ENCODE measurements at regions not wholly inside any gene's neighbourhood (a gene's known extent, or its start where the extent isn't known, plus 50 kb on each side); places are given as distances from the start of the nearest gene placed in this dataset.
A peak's percentile ranks its signal among the peaks of the same experiment; 100 is the strongest.

DNA sequence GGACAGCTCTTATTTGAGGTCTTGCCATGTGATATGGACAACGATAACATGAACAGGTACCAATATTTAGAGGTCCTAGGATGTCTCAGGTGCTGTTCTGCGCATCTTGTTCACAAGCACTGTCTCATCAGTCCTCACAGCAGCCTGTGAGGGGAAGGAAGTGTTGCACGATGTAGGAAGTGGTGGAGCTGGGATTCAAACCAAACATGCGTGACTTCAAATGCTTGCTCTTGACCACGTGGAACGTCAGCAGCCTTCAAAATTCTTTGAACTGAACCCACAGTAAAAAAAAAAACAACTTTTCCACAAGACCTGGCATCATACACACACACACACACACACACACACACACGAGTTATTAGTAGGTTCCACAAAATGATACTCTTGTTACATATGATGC, 153.4 kb upstream of the SMAD3 start:
- Histone ChIP-seq H2BK15ac (ENCODE audit: low read depth, poor library complexity, severe bottlenecking) (no peak overlapping the region), H2BK12ac (ENCODE audit: low read length in 2 of 2) (no peak overlapping the region), H3K23ac (ENCODE audit: low read length in 2 of 2) (no peak overlapping the region), H3K27ac (ENCODE audit: low read length, poor library complexity, severe bottlenecking) (no peak overlapping the region), H3K4me3 (ENCODE audit: insufficient read depth in 1 of 2, low read depth in 1 of 2, low read length in 2 of 2) (no peak overlapping the region), H3K14ac (ENCODE audit: low read length in 2 of 2) (no peak overlapping the region), H3K27me3 (ENCODE audit: control insufficient read depth in 1 of 2, insufficient read depth in 1 of 2, low read length in 2 of 2) (no peaks in the 10 kb centered on the region), H3K9ac (ENCODE audit: low read length) (no peak overlapping the region), H2AFZ (ENCODE audit: low read depth, low read length) (no peak overlapping the region), H4K8ac (ENCODE audit: low read length) (no peak overlapping the region), H3K18ac (ENCODE audit: low read depth in 1 of 2, low read length in 2 of 2) (no peak overlapping the region), H4K91ac (ENCODE audit: low read length) (no peak overlapping the region), H2BK5ac (ENCODE audit: low read depth, low read length, poor library complexity, severe bottlenecking) (no peak overlapping the region), H2BK120ac (ENCODE audit: low read depth, low read length) (no peak overlapping the region), H3K4me2 (ENCODE audit: low read length, poor library complexity, severe bottlenecking) (no peak overlapping the region), H2AK5ac (ENCODE audit: low read length, severe bottlenecking) (no peak overlapping the region), H3K79me1 (replicated peaks; ENCODE audit: low read length, poor library complexity, severe bottlenecking) (no peaks in the 10 kb centered on the region), H3K9me3 (ENCODE audit: control insufficient read depth, low read length) (peaks cover 16% of the 10 kb centered on the region), H3K4me1 (ENCODE audit: control insufficient read depth, insufficient read depth, low read depth, low read length) (no peaks in the 10 kb centered on the region), H3K4ac (ENCODE audit: low read depth in 1 of 2, low read length in 2 of 2) (no peak overlapping the region), H3K36me3 (ENCODE audit: control insufficient read depth in 1 of 2, insufficient read depth in 2 of 2, low read depth in 1 of 2, low read length in 2 of 2) (peaks cover 0 to 15% of the 10 kb centered on the region in 2 experiments)
- DNase-seq, result no peak
- WGBS, result 85% methylated on average over 6 of the region's 7 CpGs

GRCh38 chr15:66912441-66912840, 153.0 kb upstream of the SMAD3 start:
- Histone ChIP-seq H3K14ac (ENCODE audit: low read length in 2 of 2) (no peak overlapping the region), H3K9ac (ENCODE audit: low read length) (no peak overlapping the region), H3K9me3 (ENCODE audit: control insufficient read depth, low read length) (peaks cover 21% of the 10 kb centered on the region), H2BK12ac (ENCODE audit: low read length in 2 of 2) (no peak overlapping the region), H2AFZ (ENCODE audit: low read depth, low read length) (no peak overlapping the region), H3K79me1 (replicated peaks; ENCODE audit: low read length, poor library complexity, severe bottlenecking) (no peaks in the 10 kb centered on the region), H3K23ac (ENCODE audit: low read length in 2 of 2) (no peak overlapping the region), H4K8ac (ENCODE audit: low read length) (no peak overlapping the region), H2BK15ac (ENCODE audit: low read depth, poor library complexity, severe bottlenecking) (no peak overlapping the region), H4K91ac (ENCODE audit: low read length) (no peak overlapping the region), H3K27me3 (ENCODE audit: control insufficient read depth in 1 of 2, insufficient read depth in 1 of 2, low read length in 2 of 2) (no peaks in the 10 kb centered on the region), H2BK5ac (ENCODE audit: low read depth, low read length, poor library complexity, severe bottlenecking) (no peak overlapping the region), H3K4me2 (ENCODE audit: low read length, poor library complexity, severe bottlenecking) (no peak overlapping the region), H3K27ac (ENCODE audit: low read length, poor library complexity, severe bottlenecking) (no peak overlapping the region), H3K4ac (ENCODE audit: low read depth in 1 of 2, low read length in 2 of 2) (no peak overlapping the region), H3K4me3 (ENCODE audit: insufficient read depth in 1 of 2, low read depth in 1 of 2, low read length in 2 of 2) (no peak overlapping the region), H3K36me3 (ENCODE audit: control insufficient read depth in 1 of 2, insufficient read depth in 2 of 2, low read depth in 1 of 2, low read length in 2 of 2) (peaks cover 0 to 15% of the 10 kb centered on the region in 2 experiments), H3K18ac (ENCODE audit: low read depth in 1 of 2, low read length in 2 of 2) (no peak overlapping the region), H2BK120ac (ENCODE audit: low read depth, low read length) (no peak overlapping the region), H3K4me1 (ENCODE audit: control insufficient read depth, insufficient read depth, low read depth, low read length) (no peaks in the 10 kb centered on the region), H2AK5ac (ENCODE audit: low read length, severe bottlenecking) (no peak overlapping the region)
- no peak for DNase-seq
- WGBS, result 97% methylated on average over 7 of the region's 7 CpGs

DNA sequence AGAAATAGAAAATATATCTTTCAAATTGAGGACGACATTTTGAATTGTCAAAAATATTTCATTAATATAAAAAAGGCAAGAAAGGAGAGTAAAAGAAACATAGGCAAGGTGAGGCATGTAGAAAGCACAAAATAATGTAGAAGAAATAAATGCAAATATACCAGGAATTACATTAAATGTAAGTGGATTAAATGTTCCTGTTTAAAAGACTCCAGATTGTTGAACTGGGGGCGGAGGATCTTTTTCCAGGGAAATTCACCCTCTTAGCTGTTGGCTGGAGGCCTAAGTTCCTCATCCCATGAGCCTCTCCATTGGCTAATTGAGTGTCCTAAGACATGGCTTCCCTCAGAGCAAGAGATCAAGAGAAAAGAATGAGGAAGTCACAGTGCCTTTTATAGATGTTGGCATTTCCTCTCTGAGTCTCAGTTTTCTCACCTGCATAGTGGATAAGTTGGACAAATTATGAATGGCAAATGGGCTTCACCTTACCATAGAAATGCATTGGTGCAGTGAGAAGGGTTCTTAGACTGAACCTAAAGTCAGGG, 147.4 kb upstream of the SMAD3 start:
- no peak overlapping the region for H3K9ac ChIP-seq (ENCODE audit: low read length)
- H2AK5ac ChIP-seq (ENCODE audit: low read length, severe bottlenecking), result no peak overlapping the region
- H2BK12ac ChIP-seq (ENCODE audit: low read length in 2 of 2), result no peak overlapping the region
- no peak overlapping the region for H2BK120ac ChIP-seq (ENCODE audit: low read depth, low read length)
- H4K91ac ChIP-seq (ENCODE audit: low read length), result no peak overlapping the region
- no peak overlapping the region for H2BK5ac ChIP-seq (ENCODE audit: low read depth, low read length, poor library complexity, severe bottlenecking)
- WGBS, result 100% methylated on average over 1 of the region's 2 CpGs
- H3K4me3 ChIP-seq (ENCODE audit: insufficient read depth in 1 of 2, low read depth in 1 of 2, low read length in 2 of 2), result peak overlapping the region in 1 of 2 experiments; percentile 7
- no peak overlapping the region for H2AFZ ChIP-seq (ENCODE audit: low read depth, low read length)
- no peak overlapping the region for H3K23ac ChIP-seq (ENCODE audit: low read length in 2 of 2)
- H2BK15ac ChIP-seq (ENCODE audit: low read depth, poor library complexity, severe bottlenecking), result no peak overlapping the region
- H3K18ac ChIP-seq (ENCODE audit: low read depth in 1 of 2, low read length in 2 of 2), result no peak overlapping the region
- no peaks in the 10 kb centered on the region for H3K27me3 ChIP-seq (ENCODE audit: control insufficient read depth in 1 of 2, insufficient read depth in 1 of 2, low read length in 2 of 2)
- H3K36me3 ChIP-seq (ENCODE audit: control insufficient read depth in 1 of 2, insufficient read depth in 2 of 2, low read depth in 1 of 2, low read length in 2 of 2), result peaks cover 0 to 22% of the 10 kb centered on the region in 2 experiments
- no peak overlapping the region for H3K4ac ChIP-seq (ENCODE audit: low read depth in 1 of 2, low read length in 2 of 2)
- no peak overlapping the region for H3K14ac ChIP-seq (ENCODE audit: low read length in 2 of 2)
- H3K79me1 ChIP-seq (replicated peaks; ENCODE audit: low read length, poor library complexity, severe bottlenecking), result no peaks in the 10 kb centered on the region
- H3K9me3 ChIP-seq (ENCODE audit: control insufficient read depth, low read length), result peaks cover 47% of the 10 kb centered on the region
- no peak overlapping the region for H3K27ac ChIP-seq (ENCODE audit: low read length, poor library complexity, severe bottlenecking)
- no peaks in the 10 kb centered on the region for H3K4me1 ChIP-seq (ENCODE audit: control insufficient read depth, insufficient read depth, low read depth, low read length)
- H3K4me2 ChIP-seq (ENCODE audit: low read length, poor library complexity, severe bottlenecking), result no peak overlapping the region
- no peak for DNase-seq
- H4K8ac ChIP-seq (ENCODE audit: low read length), result no peak overlapping the region

DNA sequence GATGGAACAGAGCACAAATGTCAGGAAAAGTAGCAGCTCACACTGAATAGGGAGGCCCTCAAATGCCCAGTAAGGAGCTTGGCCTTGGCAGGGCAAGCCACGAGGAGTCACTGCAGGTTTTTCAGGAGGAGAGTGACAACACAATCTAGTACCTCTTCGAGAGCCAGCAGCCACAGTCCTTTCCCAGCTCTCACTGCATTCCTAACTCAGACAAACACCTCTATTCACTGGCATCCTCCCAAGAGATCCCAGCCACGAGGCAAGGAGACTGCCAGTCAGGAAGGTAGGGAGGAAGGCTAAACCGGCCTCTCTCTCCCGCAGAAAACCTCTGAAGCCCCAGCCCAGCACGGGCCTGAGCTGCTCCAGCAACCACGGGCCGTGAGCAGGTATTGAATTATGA, 146.0 kb upstream of the SMAD3 start:
- H4K91ac ChIP-seq (ENCODE audit: low read length), result no peak overlapping the region
- no peak overlapping the region for H2AFZ ChIP-seq (ENCODE audit: low read depth, low read length)
- no peak overlapping the region for H3K4ac ChIP-seq (ENCODE audit: low read depth in 1 of 2, low read length in 2 of 2)
- no peak overlapping the region for H3K18ac ChIP-seq (ENCODE audit: low read depth in 1 of 2, low read length in 2 of 2)
- H3K36me3 ChIP-seq (ENCODE audit: control insufficient read depth in 1 of 2, insufficient read depth in 2 of 2, low read depth in 1 of 2, low read length in 2 of 2), result peaks cover 0 to 19% of the 10 kb centered on the region in 2 experiments
- no peaks in the 10 kb centered on the region for H3K79me1 ChIP-seq (replicated peaks; ENCODE audit: low read length, poor library complexity, severe bottlenecking)
- no peak overlapping the region for H3K23ac ChIP-seq (ENCODE audit: low read length in 2 of 2)
- DNase-seq, result no peak
- no peaks in the 10 kb centered on the region for H3K4me1 ChIP-seq (ENCODE audit: control insufficient read depth, insufficient read depth, low read depth, low read length)
- H3K4me3 ChIP-seq (ENCODE audit: insufficient read depth in 1 of 2, low read depth in 1 of 2, low read length in 2 of 2), result no peak overlapping the region
- H4K8ac ChIP-seq (ENCODE audit: low read length), result no peak overlapping the region
- H2BK12ac ChIP-seq (ENCODE audit: low read length in 2 of 2), result no peak overlapping the region
- H2AK5ac ChIP-seq (ENCODE audit: low read length, severe bottlenecking), result no peak overlapping the region
- H3K14ac ChIP-seq (ENCODE audit: low read length in 2 of 2), result no peak overlapping the region
- no peak overlapping the region for H3K9ac ChIP-seq (ENCODE audit: low read length)
- no peak overlapping the region for H2BK15ac ChIP-seq (ENCODE audit: low read depth, poor library complexity, severe bottlenecking)
- no peak overlapping the region for H2BK120ac ChIP-seq (ENCODE audit: low read depth, low read length)
- H2BK5ac ChIP-seq (ENCODE audit: low read depth, low read length, poor library complexity, severe bottlenecking), result no peak overlapping the region
- H3K4me2 ChIP-seq (ENCODE audit: low read length, poor library complexity, severe bottlenecking), result no peak overlapping the region
- H3K27ac ChIP-seq (ENCODE audit: low read length, poor library complexity, severe bottlenecking), result no peak overlapping the region
- peaks cover 49% of the 10 kb centered on the region for H3K9me3 ChIP-seq (ENCODE audit: control insufficient read depth, low read length)
- H3K27me3 ChIP-seq (ENCODE audit: control insufficient read depth in 1 of 2, insufficient read depth in 1 of 2, low read length in 2 of 2), result no peaks in the 10 kb centered on the region
- 72% methylated on average over 8 of the region's 8 CpGs for WGBS

All from mesenchymal stem cell (in vitro differentiated cells and primary cell).